GM18499 (cell line): ENCODE measurements at regions not wholly inside any gene's neighbourhood (a gene's known extent, or its start where the extent isn't known, plus 50 kb on each side); places are given as distances from the start of the nearest gene placed in this dataset.

Experiments
- ATAC-seq: cut with Tn5 transposase; IDR thresholded peaks from one replicate; pipeline ENCODE4 v1.9.1; 2021; ENCODE audit warnings: moderate number of reproducible peaks; ENCODE audit not compliant: insufficient read depth, unreplicated experiment

GRCh38 chr5:74919487-74919886 lies 53.3 kb upstream of the FAM169A start:
- no peak for ATAC-seq

GRCh38 chr5:74919041-74919440 lies 52.9 kb upstream of the FAM169A start:
- ATAC-seq: no peak

- ATAC-seq: no peak
Measured at GRCh38 chr5:74918232-74918669, 52.1 kb upstream of the FAM169A start.

DNA sequence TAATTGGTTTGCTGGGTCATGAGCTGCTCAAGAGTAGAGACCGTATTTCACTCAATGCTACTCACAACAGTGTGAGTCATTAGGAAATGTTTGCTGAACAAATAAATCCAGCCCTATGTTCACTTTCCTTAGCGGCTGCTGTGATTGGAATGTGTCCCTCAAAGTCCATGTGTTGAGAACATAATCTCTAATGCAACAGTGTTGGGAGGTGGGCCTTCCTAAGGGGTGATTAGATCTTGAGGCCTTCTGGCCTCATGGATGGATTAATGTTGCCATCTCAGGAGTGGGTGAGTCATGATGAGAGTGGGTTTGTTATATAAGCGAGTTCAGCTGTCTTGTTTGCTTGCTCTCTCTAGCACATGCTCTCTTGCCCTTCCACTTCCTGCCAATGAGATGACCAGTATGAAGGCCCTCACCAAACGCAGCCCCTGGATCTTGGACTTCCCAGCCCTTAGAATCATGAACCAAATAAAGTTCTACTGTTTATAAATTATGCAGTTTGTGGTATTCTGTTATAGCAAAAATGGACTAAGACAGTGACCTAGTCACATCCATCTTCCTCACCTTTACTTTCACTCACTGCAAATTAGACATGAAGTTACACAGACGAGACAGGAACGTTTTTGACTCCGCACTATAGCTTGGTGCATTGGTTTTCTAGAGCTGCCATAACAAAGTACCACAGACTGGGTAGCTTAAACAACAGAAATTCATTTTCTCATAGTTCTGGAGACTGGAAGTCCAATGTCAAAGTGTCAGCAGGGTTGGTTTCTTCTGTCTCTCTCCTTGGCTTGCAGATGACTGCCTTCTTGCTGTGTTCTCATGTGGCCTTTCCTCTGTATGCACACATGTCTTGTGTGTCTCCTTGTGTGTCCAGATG lies 50.9 kb upstream of the FAM169A start:
- no peak for ATAC-seq
